ENCODE measurements at regions not wholly inside any gene's neighbourhood (a gene's known extent, or its start where the extent isn't known, plus 50 kb on each side); places are given as distances from the start of the nearest gene placed in this dataset.

GRCh38 chr18:6621437-6621836, 108.1 kb upstream of the ARHGAP28 start:
- no peaks in the 10 kb centered on the region for H3K4me1 ChIP-seq (ENCODE audit: insufficient read depth, low read length)
- peaks cover 0 to 10% of the 10 kb centered on the region in 2 experiments; a peak in 2 of 5 replicates for H3K27me3 ChIP-seq (ENCODE audit: control insufficient read depth in 1 of 2, insufficient read depth in 2 of 2, low read length in 2 of 2)
- BruUV-seq (replicated peaks) = no TSS peak
- intact Hi-C loops (cut with micrococcal nuclease; ENCODE audit: unreplicated experiment) = no loop called here
- no peak overlapping the region for H3K4me2 ChIP-seq (ENCODE audit: low read depth, low read length)
- no peak overlapping the region for H2AFZ ChIP-seq (ENCODE audit: low read length)
- ChIA-PET POLR2A (no interaction called here), CTCF (ENCODE audit: low intra/inter-chr PET ratio, low total read pairs) (no interaction called here)
- FAIRE-seq (no peak), ATAC-seq (no peak), DNase-seq (ENCODE audit: low spot score) (no peak)
- H3K9ac ChIP-seq (ENCODE audit: insufficient read depth, low read depth, low read length) = no peak overlapping the region
- no peak for TF ChIP-seq DMTF1 (CRISPR knock-in tag; IDR thresholded peaks at IDR 0.05)
- TF ChIP-seq ZNF44 (CRISPR knock-in tag; IDR thresholded peaks at IDR 0.05) = no peak
- no peak for TF ChIP-seq ZNF280D (CRISPR knock-in tag; IDR thresholded peaks at IDR 0.05)
- TF ChIP-seq AKAP8 (CRISPR knock-in tag; IDR thresholded peaks at IDR 0.05) = no peak
- no peak for TF ChIP-seq RFXAP (CRISPR knock-in tag; IDR thresholded peaks at IDR 0.05; ENCODE audit: borderline replicate concordance)
- TF ChIP-seq PCBP2 (optimal IDR thresholded peaks at IDR 0.05; ENCODE audit: low read depth, low read length, poor library complexity, severe bottlenecking) = no peak
- TF ChIP-seq ZNF646 (CRISPR knock-in tag; IDR thresholded peaks at IDR 0.05) = no peak
- no peak for TF ChIP-seq ZNF235 (CRISPR knock-in tag; IDR thresholded peaks at IDR 0.05; ENCODE audit: borderline replicate concordance)
- TF ChIP-seq ISL2 (CRISPR knock-in tag; IDR thresholded peaks at IDR 0.05) = no peak
- TF ChIP-seq PHF20 (CRISPR knock-in tag; IDR thresholded peaks at IDR 0.05) = no peak
- no peak for TF ChIP-seq SALL2 (CRISPR knock-in tag; IDR thresholded peaks at IDR 0.05)
- TF ChIP-seq SATB2 (CRISPR knock-in tag; IDR thresholded peaks at IDR 0.05) = no peak
- no peak overlapping the region for H3K4me3 ChIP-seq (replicated peaks in 1 of 3; ENCODE audit: insufficient read depth in 1 of 3, low read depth in 2 of 3, low read length in 3 of 3)
- H3K36me3 ChIP-seq (replicated peaks in 1 of 2; ENCODE audit: control insufficient read depth in 1 of 2, insufficient read depth in 2 of 2, low read length in 2 of 2) = no peaks in the 10 kb centered on the region
- no peak overlapping the region for H3K27ac ChIP-seq (ENCODE audit: extremely low read length, insufficient read depth, low read length)
- 0% methylated on average over 4 of the region's 4 CpGs for WGBS (ENCODE audit: low lambda C conversion rate)
- H3K9me3 ChIP-seq (ENCODE audit: low read length) = no peaks in the 10 kb centered on the region
- H3K79me2 ChIP-seq (ENCODE audit: insufficient read depth, low read length) = no peaks in the 10 kb centered on the region
- no peaks in the 10 kb centered on the region for H4K20me1 ChIP-seq (ENCODE audit: insufficient read depth, low read length)
- in situ Hi-C loops (cut with HindIII; ENCODE audit: extremely low pct_ligation_motif_present, low pct_unique_long_range_greater_than_20kb) = no loop called here
